ENCODE measurements at regions not wholly inside any gene's neighbourhood (a gene's known extent, or its start where the extent isn't known, plus 50 kb on each side); places are given as distances from the start of the nearest gene placed in this dataset.

DNA sequence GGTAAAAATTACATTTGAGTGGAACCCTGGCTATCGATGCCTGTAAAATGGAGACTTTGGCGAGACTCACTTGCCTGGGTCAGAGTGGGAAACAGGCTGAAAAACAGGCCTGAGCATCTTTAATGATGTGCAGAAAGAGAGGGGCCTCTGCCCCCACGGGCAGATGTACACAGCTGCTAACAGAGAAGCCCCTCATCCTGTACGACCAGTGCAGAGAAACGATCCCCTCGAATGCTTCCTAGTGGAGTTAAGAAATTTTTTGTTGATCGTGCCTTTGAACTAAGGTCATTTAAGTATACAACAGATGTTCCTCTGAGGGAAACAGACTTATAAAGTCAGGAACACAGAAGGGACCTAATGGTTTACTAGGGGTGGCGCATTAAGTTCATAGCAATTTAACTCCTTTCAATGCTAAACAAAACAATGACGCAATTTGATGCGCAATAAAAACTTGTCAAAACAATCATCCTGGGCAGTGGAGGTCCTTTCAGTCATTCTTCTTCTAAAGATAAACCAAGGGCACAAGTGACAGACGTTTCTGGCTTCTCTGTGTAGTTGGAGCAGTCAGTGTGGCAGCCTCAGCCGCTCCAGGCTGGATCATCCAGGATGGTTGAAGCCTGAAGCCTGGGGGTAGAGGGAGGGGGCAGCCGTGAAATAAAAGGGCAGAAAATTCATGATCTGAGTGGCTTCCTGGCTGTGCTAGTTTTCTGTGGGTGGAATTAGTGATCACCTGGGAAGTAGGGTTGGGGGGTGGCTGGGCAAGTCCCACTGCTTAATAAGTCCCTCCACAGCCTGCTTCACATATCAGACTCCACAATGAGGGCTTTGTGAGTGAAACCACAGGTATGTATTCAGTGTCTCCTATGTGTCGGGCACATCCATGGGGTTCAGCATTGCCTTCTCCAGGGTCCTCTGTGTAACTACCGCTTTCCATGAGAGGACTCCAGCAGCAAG lies 50.8 kb upstream of the MRPS22 start:
- TF ChIP-seq, protein P1, sequence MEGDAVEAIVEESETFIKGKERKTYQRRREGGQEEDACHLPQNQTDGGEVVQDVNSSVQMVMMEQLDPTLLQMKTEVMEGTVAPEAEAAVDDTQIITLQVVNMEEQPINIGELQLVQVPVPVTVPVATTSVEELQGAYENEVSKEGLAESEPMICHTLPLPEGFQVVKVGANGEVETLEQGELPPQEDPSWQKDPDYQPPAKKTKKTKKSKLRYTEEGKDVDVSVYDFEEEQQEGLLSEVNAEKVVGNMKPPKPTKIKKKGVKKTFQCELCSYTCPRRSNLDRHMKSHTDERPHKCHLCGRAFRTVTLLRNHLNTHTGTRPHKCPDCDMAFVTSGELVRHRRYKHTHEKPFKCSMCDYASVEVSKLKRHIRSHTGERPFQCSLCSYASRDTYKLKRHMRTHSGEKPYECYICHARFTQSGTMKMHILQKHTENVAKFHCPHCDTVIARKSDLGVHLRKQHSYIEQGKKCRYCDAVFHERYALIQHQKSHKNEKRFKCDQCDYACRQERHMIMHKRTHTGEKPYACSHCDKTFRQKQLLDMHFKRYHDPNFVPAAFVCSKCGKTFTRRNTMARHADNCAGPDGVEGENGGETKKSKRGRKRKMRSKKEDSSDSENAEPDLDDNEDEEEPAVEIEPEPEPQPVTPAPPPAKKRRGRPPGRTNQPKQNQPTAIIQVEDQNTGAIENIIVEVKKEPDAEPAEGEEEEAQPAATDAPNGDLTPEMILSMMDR (IDR thresholded peaks at IDR 0.05) = no peak
- TF ChIP-seq POLR2A (IDR thresholded peaks at IDR 0.05) = no peak
